CD4-positive, alpha-beta T cell treated with Interleukin-1 beta for 1 hour (primary cell): ENCODE measurements at regions not wholly inside any gene's neighbourhood (a gene's known extent, or its start where the extent isn't known, plus 50 kb on each side); places are given as distances from the start of the nearest gene placed in this dataset.

Experiments used
- DNase-seq, 2 donors: peaks; one replicate each; pipeline ENCODE4 v3.0.0-alpha.2; 2020 to 2022

DNA sequence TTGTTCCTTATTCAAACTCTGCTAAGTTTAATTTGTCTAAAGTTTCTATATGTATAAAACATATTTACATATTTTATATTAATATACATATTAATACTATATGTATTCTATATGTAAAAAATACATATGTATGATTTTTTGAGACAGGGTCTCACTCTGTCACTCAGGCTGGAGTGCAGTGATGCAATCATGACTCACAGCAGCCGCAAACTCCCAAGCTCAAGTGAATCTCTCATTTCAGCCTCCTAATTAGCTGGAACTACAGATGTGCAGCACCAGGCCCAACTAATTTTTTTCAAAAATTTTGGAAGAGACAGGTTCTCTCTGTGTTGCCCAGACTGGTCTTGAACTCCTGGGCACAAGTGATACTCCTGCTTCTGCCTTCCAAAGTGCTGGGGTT lies 684.9 kb downstream of the TRAM1L1 start:
- no peak for DNase-seq

- DNase-seq = no peak
Measured at GRCh38 chr4:116397714-116398113, 687.7 kb downstream of the TRAM1L1 start.

- DNase-seq = no peak
Measured at GRCh38 chr4:116397291-116397690, 688.1 kb downstream of the TRAM1L1 start.

DNA sequence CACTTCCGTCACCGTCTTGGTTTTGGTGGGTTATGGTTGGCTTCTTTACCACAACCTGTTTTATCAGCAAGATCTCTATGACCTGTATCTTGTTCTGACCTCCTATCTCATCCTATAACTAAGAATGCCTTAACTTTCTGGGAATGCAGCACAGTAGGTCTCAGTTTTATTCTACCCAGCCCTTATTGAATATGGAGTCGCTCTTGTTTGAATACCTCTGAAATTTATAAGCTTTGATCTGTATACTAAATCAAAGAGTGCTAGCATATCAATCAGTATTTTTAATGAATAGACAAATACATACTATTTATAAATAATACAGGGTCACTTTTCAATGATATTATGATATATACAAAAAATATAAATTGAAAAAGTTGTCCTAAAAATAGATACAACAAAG lies 690.0 kb downstream of the TRAM1L1 start:
- no peak for DNase-seq

GRCh38 chr4:116391020-116391419 lies 694.4 kb downstream of the TRAM1L1 start:
- no peak for DNase-seq

- no peak for DNase-seq
Measured at GRCh38 chr4:116389139-116389538, 696.2 kb downstream of the TRAM1L1 start.

DNA sequence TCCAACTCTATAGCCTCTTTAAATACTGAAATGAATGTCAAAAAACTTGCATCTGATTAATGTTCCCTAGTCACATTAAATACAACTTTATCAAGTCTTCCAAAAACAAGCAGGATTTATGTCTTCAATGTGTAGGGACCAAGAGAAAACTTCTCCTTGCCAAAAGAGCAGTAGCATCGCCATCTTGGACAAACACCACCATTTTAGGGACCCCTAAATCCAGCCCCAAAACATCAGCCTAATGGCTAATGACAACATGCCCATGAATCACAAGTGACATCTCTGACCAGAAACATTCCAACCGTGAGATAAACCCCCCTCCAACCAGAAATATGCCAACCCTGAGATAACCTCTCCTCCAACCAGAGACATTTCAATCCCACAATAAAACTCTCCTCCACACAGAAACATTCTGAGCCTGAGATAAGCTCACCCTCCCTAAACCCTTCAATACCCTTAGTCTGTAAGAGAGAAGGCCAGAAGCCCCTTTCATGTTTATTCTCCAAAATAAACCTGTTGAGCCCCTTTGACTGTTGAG lies 697.4 kb downstream of the TRAM1L1 start:
- no peak for DNase-seq

DNA sequence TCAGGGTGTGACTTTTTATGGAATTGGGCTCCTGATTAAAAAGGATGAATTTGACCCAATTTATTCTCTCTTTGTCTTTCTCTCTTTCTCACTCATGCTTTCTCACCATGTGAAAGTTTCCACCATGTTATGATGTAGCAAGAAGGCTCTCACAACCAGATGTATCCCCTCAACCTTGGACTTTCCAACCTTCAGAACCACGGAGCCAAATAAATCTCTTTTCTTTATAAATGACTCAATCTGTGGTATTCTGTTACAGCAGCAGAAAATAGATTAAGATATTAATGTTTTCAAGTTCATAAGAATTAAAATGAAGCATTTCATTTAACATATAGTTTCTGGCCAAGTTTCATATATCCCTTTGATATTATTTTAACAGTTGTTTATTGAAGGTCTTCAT lies 698.5 kb downstream of the TRAM1L1 start:
- DNase-seq = no peak

DNA sequence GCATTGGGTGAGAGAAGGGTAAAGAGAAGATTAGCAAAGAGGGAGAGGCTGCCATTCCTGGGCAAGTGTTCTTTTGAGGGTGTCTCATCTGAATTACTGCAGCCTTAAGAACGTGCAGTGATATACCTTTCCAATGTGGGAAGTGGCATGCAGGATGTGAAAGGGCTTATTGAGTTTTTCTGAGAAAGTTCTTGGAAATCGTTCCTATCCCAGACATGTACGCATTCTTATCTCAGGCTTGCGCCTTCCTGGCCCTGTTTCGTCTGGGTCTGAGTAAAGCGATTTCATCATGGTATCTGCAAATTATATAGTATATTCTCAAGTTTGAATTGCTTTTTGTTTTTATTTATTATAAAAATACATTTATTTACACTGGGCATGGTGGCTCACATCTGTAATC lies 699.8 kb downstream of the TRAM1L1 start:
- DNase-seq = no peak

GRCh38 chr4:116374815-116375214 lies 710.6 kb downstream of the TRAM1L1 start:
- no peak for DNase-seq

GRCh38 chr4:116362583-116362982 lies 722.8 kb downstream of the TRAM1L1 start:
- DNase-seq = no peak

GRCh38 chr4:116361790-116362189 lies 723.6 kb downstream of the TRAM1L1 start:
- DNase-seq = no peak

DNA sequence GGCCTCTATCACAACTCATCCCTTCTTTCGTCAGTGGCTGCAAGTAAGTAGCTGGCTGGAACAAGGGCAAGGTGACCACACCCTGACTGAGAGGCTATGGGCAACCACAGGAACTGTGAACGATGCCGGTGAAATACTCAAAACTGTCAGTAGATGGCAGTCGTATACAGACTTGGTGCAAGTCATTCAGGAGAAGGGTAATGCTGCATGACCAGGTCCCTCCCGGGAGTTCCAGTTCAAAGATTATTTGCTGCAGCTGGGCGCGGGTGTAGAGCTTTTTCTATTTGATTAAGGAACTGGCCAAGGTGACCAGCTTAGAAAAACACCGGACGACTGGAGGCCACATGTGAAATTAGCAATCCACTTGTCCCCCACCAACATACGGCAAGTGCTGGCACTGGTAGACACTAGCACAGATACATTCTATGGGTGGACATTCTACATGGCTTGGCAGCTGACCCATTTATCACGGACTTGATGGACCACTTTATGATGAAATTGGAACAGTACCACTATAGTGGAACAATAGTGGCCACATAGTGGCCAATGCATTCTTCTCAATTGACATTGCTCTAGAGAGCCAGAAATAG lies 726.6 kb downstream of the TRAM1L1 start:
- DNase-seq = peak; percentile 16 to 26

DNA sequence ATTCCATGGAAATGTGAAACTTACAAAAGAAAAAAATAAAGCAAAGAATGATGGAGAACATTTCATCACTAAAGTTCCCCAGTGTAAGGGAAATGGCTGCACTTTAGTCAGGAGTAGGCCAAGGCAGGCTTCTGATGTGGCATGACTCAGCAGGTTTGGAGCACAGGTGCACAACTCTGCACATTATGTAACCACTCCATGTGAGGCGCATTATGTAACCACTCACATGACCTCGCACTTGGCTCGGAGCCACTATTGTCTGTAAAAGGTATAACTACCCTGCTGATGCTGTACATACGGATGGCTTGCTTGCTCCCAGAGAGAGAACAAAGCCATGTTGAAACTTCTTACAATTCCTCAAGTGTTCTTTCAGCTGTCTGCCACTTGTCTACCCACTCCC lies 727.6 kb downstream of the TRAM1L1 start:
- peak in 1 of 2 donors; percentile 8 for DNase-seq

DNA sequence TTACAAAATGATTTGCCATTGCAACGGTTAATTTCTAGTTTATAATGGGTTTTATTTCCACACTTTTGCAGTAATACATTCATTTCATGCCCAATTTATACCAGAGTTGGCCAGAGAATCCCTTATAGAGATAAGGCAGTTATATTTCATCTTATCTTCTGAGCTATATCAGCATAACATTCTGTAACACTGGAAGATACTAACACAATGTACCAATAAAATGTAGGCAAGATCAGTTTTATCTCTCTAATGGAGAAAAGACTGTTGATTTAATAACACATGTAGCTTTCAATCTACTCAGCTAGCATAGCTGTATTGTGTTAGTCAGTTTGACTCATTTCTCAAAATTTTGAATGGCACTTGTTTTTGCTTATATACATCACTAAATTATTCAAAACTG lies 738.6 kb downstream of the TRAM1L1 start:
- DNase-seq = no peak

GRCh38 chr4:116343809-116344208 lies 741.6 kb downstream of the TRAM1L1 start:
- no peak for DNase-seq

- no peak for DNase-seq
Measured at GRCh38 chr4:116342143-116342542, 743.2 kb downstream of the TRAM1L1 start.

DNA sequence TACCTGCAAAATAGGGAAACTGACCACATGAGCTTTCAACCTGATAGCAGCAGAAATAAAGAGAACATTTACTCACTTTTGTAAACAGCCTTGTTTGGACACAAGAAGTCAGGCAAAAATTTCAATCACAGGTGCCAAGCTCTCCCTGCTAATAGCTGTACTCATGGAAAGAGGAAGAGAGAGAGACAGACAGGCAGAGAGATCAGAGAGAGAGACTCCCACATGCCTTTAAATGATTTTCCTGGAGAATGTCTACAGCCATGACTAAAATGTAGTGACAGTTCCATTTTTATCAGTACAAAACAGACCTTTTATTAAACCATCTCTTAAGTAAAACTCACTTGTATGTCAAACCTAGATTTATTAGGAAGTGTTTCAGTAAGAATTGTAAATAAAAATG lies 752.9 kb downstream of the TRAM1L1 start:
- DNase-seq = no peak

- DNase-seq = no peak
Measured at GRCh38 chr4:116328261-116328860, 757.0 kb downstream of the TRAM1L1 start.

DNA sequence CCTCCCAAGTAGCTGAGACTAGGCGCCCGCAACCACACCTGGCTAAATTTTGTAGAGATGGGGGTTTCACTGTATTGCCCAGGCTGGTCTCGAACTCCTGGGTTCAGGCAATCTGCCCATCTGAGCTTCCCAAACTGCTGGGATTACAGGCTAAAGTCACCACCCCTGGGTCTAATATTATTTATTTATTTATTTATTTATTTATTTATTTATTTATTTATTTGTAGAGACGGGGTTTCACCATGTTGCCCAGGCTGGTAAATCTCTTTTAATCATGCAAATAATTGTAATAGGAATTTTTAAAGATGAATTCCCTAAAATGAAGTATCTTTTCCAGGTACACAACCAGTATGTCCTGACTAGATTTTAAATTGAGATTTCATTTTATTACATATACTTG lies 761.8 kb downstream of the TRAM1L1 start:
- DNase-seq = no peak

DNA sequence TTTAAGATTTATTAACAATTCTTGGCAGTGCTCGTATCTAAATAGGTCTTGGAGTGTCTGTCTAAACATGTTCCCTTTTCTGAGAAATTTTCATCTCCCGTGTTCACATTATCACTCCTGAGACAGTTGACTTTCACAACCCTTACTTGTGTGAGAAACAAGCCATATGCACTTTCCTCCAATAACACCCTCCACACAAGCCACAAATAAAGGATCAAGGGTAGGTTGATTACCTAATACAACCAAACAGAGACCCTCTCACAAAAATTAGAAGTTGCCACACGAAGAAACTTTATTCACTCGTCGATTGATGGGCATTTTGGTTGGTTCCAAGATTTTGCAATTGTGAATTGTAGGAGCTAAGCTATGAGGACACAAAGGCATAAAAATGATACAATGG lies 763.9 kb downstream of the TRAM1L1 start:
- DNase-seq = no peak

- DNase-seq = no peak
Measured at GRCh38 chr4:116320859-116321258, 764.5 kb downstream of the TRAM1L1 start.

DNA sequence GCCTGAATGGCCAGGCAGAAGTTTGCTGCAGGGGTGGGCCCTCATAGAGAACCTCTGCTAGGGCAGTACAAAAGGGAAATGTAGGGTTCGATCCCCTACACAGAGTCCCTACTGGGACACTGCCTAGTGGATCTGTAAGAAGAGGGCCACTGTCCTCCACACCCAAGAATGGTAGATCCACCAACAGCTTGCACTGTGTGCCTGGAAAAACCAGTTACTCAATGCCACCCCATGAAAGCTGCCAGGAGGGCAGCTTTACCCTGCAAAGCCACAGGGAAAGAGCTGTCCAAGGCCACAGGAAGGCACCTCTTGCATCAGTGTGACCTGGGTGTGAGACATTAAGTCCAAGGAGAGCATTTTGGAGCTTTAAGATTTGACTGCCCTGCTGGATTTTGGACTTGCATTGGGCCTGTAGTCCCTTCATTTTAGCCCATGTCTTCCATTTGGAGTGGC lies 781.6 kb downstream of the TRAM1L1 start:
- DNase-seq = no peak

DNA sequence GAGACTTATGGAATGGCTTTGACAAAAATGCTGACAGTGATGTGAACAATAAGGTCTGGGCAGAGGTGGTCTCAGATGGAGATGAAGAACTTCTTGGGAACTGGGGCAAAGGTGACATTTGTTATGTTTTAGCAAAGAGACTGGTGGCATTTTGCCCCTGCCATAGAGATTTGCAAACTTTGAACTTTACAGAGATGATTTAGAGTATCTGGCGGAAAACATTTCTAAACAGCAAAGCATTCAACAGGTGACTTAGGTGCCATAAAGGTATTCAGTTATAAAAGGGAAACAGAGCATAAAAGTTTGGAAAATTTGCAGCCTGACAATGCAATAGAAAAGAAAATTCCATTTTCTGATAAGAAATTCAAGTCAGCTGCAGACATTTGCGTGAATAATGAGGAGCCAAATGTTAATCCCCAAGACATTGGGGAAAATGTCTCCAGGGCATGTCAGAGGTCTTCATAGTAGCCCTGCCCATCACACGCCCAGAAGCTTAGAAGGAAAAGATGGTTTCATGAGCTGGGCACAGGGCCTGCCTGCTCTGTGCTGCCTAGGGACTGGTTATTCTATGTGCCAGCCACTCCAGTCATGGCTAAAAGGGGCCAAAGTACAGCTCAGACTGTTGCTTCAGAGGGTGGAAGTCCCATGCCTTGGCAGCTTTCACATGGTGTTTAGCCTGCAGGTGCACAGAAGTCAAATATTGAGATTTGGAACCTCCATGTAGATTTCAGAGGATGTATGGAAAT lies 782.2 kb downstream of the TRAM1L1 start:
- DNase-seq = no peak
